Trophoblast cell (in vitro differentiated cells and primary cell): ENCODE measurements at regions not wholly inside any gene's neighbourhood (a gene's known extent, or its start where the extent isn't known, plus 50 kb on each side); places are given as distances from the start of the nearest gene placed in this dataset.

ENCODE experiments used
- DNase-seq, 2 donors: peaks; one replicate each; pipeline ENCODE4 v3.0.0-alpha.2; 2016
- H2AFZ ChIP-seq: 2 replicates; pipeline ENCODE4 v1.6.1; 2013; ENCODE audit warnings: low read length, moderate library complexity, mild to moderate bottlenecking; ENCODE audit not compliant: insufficient read depth, poor library complexity
- H2AK5ac ChIP-seq: 2 replicates; pipeline ENCODE4 v1.6.1; 2013; ENCODE audit warnings: mild to moderate bottlenecking, low read length
- H2BK120ac ChIP-seq: 2 replicates; pipeline ENCODE4 v1.6.1; 2013; ENCODE audit warnings: low read length, mild to moderate bottlenecking, moderate library complexity; ENCODE audit not compliant: insufficient read depth, poor library complexity
- H2BK12ac ChIP-seq: 2 replicates; pipeline ENCODE4 v1.6.1; 2013; ENCODE audit warnings: mild to moderate bottlenecking, low read length, moderate library complexity
- H2BK5ac ChIP-seq: 2 replicates; pipeline ENCODE4 v1.6.1; 2013; ENCODE audit warnings: low read length, low read depth, moderate library complexity, mild to moderate bottlenecking; ENCODE audit not compliant: poor library complexity
- H3K14ac ChIP-seq: 2 replicates; pipeline ENCODE4 v1.6.1; 2013; ENCODE audit warnings: mild to moderate bottlenecking, low read length
- H3K18ac ChIP-seq: 2 replicates; pipeline ENCODE4 v1.6.1; 2013; ENCODE audit warnings: mild to moderate bottlenecking, low read length
- H3K23ac ChIP-seq: 2 replicates; pipeline ENCODE4 v1.6.1; 2013; ENCODE audit warnings: low read length
- H3K27ac ChIP-seq: 2 replicates; pipeline ENCODE4 v1.5.1; 2013; ENCODE audit warnings: low read depth, mild to moderate bottlenecking, inconsistent platforms, low read length, moderate library complexity
- H3K27me3 ChIP-seq: 2 replicates; pipeline ENCODE4 v1.6.1; 2013; ENCODE audit warnings: inconsistent platforms, mild to moderate bottlenecking, low read length, moderate library complexity; ENCODE audit not compliant: insufficient read depth
- H3K36me3 ChIP-seq, 2 experiments: 1 replicate in 1 of 2; 2 replicates in 1 of 2; pipeline ENCODE4 v1.6.1; 2013; ENCODE audit warnings: low read length in 2 of 2, mild to moderate bottlenecking in 2 of 2, moderate library complexity in 1 of 2; ENCODE audit not compliant: insufficient read depth in 2 of 2, control insufficient read depth in 1 of 2
- H3K4ac ChIP-seq: 2 replicates; pipeline ENCODE4 v1.6.1; 2013; ENCODE audit warnings: low read depth, mild to moderate bottlenecking, low read length, moderate library complexity
- H3K4me1 ChIP-seq, 2 experiments: 1 replicate in 1 of 2; 2 replicates in 1 of 2; pipeline ENCODE4 v1.6.1; 2013; ENCODE audit warnings: low read length in 2 of 2, mild to moderate bottlenecking in 2 of 2, moderate library complexity in 1 of 2; ENCODE audit not compliant: insufficient read depth in 2 of 2, control insufficient read depth in 1 of 2
- H3K4me2 ChIP-seq: 2 replicates; pipeline ENCODE4 v1.6.1; 2013; ENCODE audit warnings: inconsistent platforms, mild to moderate bottlenecking, low read length, moderate library complexity
- H3K4me3 ChIP-seq: 2 replicates; pipeline ENCODE4 v1.5.1; 2013; ENCODE audit warnings: mild to moderate bottlenecking, low read depth, low read length, inconsistent platforms
- H3K79me1 ChIP-seq: one replicate; pipeline ENCODE4 v1.6.1; 2013; ENCODE audit warnings: low read length
- H3K79me2 ChIP-seq: 2 replicates; pipeline ENCODE4 v1.6.1; 2013; ENCODE audit warnings: low read length, mild to moderate bottlenecking; ENCODE audit not compliant: control insufficient read depth, insufficient read depth, poor library complexity
- H3K9ac ChIP-seq: 2 replicates; pipeline ENCODE4 v1.6.1; 2013; ENCODE audit warnings: mild to moderate bottlenecking, low read length
- H3K9me3 ChIP-seq: 2 replicates; pipeline ENCODE4 v1.6.1; 2013; ENCODE audit warnings: low read depth, mild to moderate bottlenecking, control low read depth, inconsistent platforms, low read length; ENCODE audit not compliant: insufficient read depth
- H4K12ac ChIP-seq: 2 replicates; pipeline ENCODE4 v1.6.1; 2013; ENCODE audit warnings: low read depth, mild to moderate bottlenecking, low read length, moderate library complexity
- H4K8ac ChIP-seq: 2 replicates; pipeline ENCODE4 v1.6.1; 2013; ENCODE audit warnings: low read depth, mild to moderate bottlenecking, low read length, moderate library complexity
- H4K91ac ChIP-seq: one replicate; pipeline ENCODE4 v1.6.1; 2013; ENCODE audit warnings: low read depth, mild to moderate bottlenecking, low read length, moderate library complexity
- WGBS: extraction: QIAGEN DNeasy Blood & Tissue Kit; methylation state at CpG from one replicate; pipeline ENCODE4 v1.1.7; 2013; ENCODE audit warnings: missing lambda C conversion rate; ENCODE audit not compliant: insufficient read length, insufficient coverage; ENCODE audit errors: extremely low coverage; 5-methylcytosine and 5-hydroxymethylcytosine counted together

GRCh38 chr11:33569333-33569732, 131.3 kb downstream of the C11orf91 start:
- Histone ChIP-seq H3K79me2 (no peaks in the 10 kb centered on the region), H2BK12ac (no peak overlapping the region), H3K79me1 (no peaks in the 10 kb centered on the region), H3K18ac (no peak overlapping the region), H3K23ac (no peak overlapping the region), H3K36me3 (no peaks in the 10 kb centered on the region), H4K91ac (no peak overlapping the region), H3K9ac (no peak overlapping the region), H3K4me3 (no peak overlapping the region), H3K27me3 (no peaks in the 10 kb centered on the region), H3K9me3 (no peaks in the 10 kb centered on the region), H3K14ac (no peak overlapping the region), H4K12ac (no peak overlapping the region), H3K4me2 (no peak overlapping the region), H3K27ac (no peak overlapping the region), H2AK5ac (no peak overlapping the region), H3K4ac (no peak overlapping the region), H4K8ac (no peak overlapping the region), H2AFZ (no peak overlapping the region), H2BK5ac (no peak overlapping the region), H3K4me1 (no peaks in the 10 kb centered on the region), H2BK120ac (no peak overlapping the region)
- no CpG with 5 or more reads among the region's 4 CpGs for WGBS
- DNase-seq: no peak

GRCh38 chr11:33567004-33567403, 133.6 kb downstream of the C11orf91 start:
- Histone ChIP-seq H3K4me1 (no peaks in the 10 kb centered on the region), H3K4me2 (no peak overlapping the region), H3K36me3 (no peaks in the 10 kb centered on the region), H3K9me3 (no peaks in the 10 kb centered on the region), H2BK5ac (no peak overlapping the region), H3K27me3 (no peaks in the 10 kb centered on the region), H2BK12ac (no peak overlapping the region), H3K4ac (no peak overlapping the region), H3K14ac (no peak overlapping the region), H2AFZ (no peak overlapping the region), H4K8ac (no peak overlapping the region), H3K27ac (no peak overlapping the region), H3K79me1 (no peaks in the 10 kb centered on the region), H3K9ac (no peak overlapping the region), H2AK5ac (no peak overlapping the region), H4K91ac (no peak overlapping the region), H2BK120ac (no peak overlapping the region), H4K12ac (no peak overlapping the region), H3K18ac (no peak overlapping the region), H3K4me3 (no peak overlapping the region), H3K23ac (no peak overlapping the region), H3K79me2 (no peaks in the 10 kb centered on the region)
- DNase-seq: peak in 1 of 2 donors; percentile 26
- WGBS: no CpG with 5 or more reads among the region's 1 CpG

GRCh38 chr11:33564856-33565453, 135.7 kb downstream of the C11orf91 start:
- Histone ChIP-seq H2AFZ (no peak overlapping the region), H3K4me1 (no peaks in the 10 kb centered on the region), H3K9ac (no peak overlapping the region), H3K27ac (no peak overlapping the region), H4K91ac (no peak overlapping the region), H4K12ac (no peak overlapping the region), H3K18ac (no peak overlapping the region), H3K36me3 (no peaks in the 10 kb centered on the region), H2BK120ac (no peak overlapping the region), H3K27me3 (no peaks in the 10 kb centered on the region), H3K4ac (no peak overlapping the region), H3K79me2 (no peaks in the 10 kb centered on the region), H3K4me3 (no peak overlapping the region), H3K4me2 (no peak overlapping the region), H4K8ac (no peak overlapping the region), H2AK5ac (no peak overlapping the region), H3K23ac (no peak overlapping the region), H3K79me1 (no peaks in the 10 kb centered on the region), H2BK12ac (no peak overlapping the region), H3K14ac (no peak overlapping the region), H3K9me3 (no peaks in the 10 kb centered on the region), H2BK5ac (no peak overlapping the region)
- no CpG with 5 or more reads among the region's 7 CpGs for WGBS
- DNase-seq: no peak

GRCh38 chr11:33560729-33561128, 139.9 kb downstream of the C11orf91 start:
- no peak overlapping the region for H2BK12ac ChIP-seq
- no peaks in the 10 kb centered on the region for H3K27me3 ChIP-seq

More at GRCh38 chr11:33560729-33561128, 139.9 kb downstream of the C11orf91 start:
- Histone ChIP-seq H4K91ac (no peak overlapping the region), H2BK120ac (no peak overlapping the region), H3K4me2 (no peak overlapping the region), H4K8ac (no peak overlapping the region), H2BK5ac (no peak overlapping the region), H3K4ac (no peak overlapping the region), H4K12ac (no peak overlapping the region), H3K9me3 (no peaks in the 10 kb centered on the region), H3K18ac (no peak overlapping the region), H3K4me1 (peaks cover 9 to 13% of the 10 kb centered on the region in 2 experiments), H3K9ac (no peak overlapping the region), H3K23ac (no peak overlapping the region), H2AK5ac (no peak overlapping the region), H3K36me3 (no peaks in the 10 kb centered on the region), H3K27ac (no peak overlapping the region), H3K4me3 (no peak overlapping the region), H3K79me1 (peaks cover 8% of the 10 kb centered on the region), H2AFZ (no peak overlapping the region), H3K14ac (no peak overlapping the region), H3K79me2 (peaks cover 2% of the 10 kb centered on the region)
- no CpG with 5 or more reads among the region's 4 CpGs for WGBS
- no peak for DNase-seq
